ENCODE measurements at regions not wholly inside any gene's neighbourhood (a gene's known extent, or its start where the extent isn't known, plus 50 kb on each side); places are given as distances from the start of the nearest gene placed in this dataset.

- TF ChIP-seq POLR2A (IDR thresholded peaks at IDR 0.05) (no peak), CTCF (IDR thresholded peaks at IDR 0.05) (no peak), EP300 (IDR thresholded peaks at IDR 0.05) (no peak)
These were observed 339.3 kb downstream of the NKX6-1 start for GRCh38 chr4:84159762-84160161.
